HFF-Myc (cell line): ENCODE measurements at regions not wholly inside any gene's neighbourhood (a gene's known extent, or its start where the extent isn't known, plus 50 kb on each side); places are given as distances from the start of the nearest gene placed in this dataset.
"Not testable (repeated sequence)": the region's sequence is repeated elsewhere in the genome, so short reads cannot be mapped to it uniquely, and the experiment has no call there.

Experiments used
- DNase-seq: peaks from one replicate; pipeline ENCODE4 v3.0.0-alpha.2; 2011; ENCODE audit warnings: low read depth; ENCODE audit errors: extremely low read depth
- H3K4me3 ChIP-seq: replicated peaks from 2 replicates; pipeline ENCODE4 v1.5.1; 2011; ENCODE audit warnings: low read depth, mild to moderate bottlenecking, control low read depth, low read length
- TF ChIP-seq, protein P1 (sequence below): IDR thresholded peaks from 2 replicates; pipeline ENCODE4 v1.5.1; 2012; ENCODE audit warnings: mild to moderate bottlenecking, low read depth, low read length, control low read depth; ENCODE audit errors: missing control alignments

- TF ChIP-seq, protein P1, sequence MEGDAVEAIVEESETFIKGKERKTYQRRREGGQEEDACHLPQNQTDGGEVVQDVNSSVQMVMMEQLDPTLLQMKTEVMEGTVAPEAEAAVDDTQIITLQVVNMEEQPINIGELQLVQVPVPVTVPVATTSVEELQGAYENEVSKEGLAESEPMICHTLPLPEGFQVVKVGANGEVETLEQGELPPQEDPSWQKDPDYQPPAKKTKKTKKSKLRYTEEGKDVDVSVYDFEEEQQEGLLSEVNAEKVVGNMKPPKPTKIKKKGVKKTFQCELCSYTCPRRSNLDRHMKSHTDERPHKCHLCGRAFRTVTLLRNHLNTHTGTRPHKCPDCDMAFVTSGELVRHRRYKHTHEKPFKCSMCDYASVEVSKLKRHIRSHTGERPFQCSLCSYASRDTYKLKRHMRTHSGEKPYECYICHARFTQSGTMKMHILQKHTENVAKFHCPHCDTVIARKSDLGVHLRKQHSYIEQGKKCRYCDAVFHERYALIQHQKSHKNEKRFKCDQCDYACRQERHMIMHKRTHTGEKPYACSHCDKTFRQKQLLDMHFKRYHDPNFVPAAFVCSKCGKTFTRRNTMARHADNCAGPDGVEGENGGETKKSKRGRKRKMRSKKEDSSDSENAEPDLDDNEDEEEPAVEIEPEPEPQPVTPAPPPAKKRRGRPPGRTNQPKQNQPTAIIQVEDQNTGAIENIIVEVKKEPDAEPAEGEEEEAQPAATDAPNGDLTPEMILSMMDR: peak; percentile 79
- peak; percentile 40 for DNase-seq
- no peak overlapping the region for H3K4me3 ChIP-seq
Measured at GRCh38 chr10:30534465-30535144, 94.9 kb downstream of the LYZL2 start.

DNA sequence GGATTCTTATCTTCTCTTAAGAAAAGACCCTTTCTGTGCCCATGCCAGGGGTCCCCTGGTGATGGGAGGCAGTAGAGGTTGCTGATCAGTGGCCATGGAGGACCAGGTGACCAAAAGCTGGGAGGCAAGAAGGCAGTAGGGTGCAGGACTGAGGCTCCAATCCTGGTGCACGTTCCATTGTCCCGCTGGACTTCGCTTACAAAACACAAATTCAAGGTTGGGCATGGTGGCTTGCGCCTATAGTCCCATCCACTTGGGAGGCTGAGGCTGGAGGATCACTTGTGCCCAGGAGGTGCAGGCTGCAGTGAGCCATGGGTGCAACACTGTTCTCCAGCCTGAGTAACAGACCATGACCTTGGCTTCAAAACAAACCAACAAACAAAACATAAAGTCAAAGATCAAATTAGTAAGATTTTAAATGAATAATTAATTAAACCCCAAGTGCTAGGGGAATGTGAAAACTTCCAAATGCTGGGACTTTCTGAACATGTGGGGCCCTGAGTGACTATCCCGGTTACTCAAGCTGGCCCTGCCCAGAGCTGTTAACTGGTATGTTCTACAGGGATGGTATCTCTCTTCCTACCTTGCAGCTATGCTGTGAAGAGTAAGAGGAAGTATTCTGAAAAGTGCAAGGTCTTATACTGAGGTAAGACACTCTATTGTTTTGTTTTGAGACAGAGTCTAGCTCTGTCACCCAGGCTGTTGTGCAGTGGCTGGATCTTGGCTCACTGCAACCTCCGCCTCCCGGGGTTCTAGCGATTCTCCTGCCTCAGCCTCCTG is 97.6 kb downstream of the LYZL2 start:
- DNase-seq: no peak
- TF ChIP-seq, protein P1: no peak
- H3K4me3 ChIP-seq: no peak overlapping the region

- DNase-seq: no peak
- TF ChIP-seq, protein P1: no peak
- no peak overlapping the region for H3K4me3 ChIP-seq
Measured at GRCh38 chr10:30529373-30529998, 95.5 kb downstream of the MAP3K8 start.

- TF ChIP-seq, protein P1: no peak
- H3K4me3 ChIP-seq: no peak overlapping the region
- DNase-seq: no peak
Measured at GRCh38 chr10:30528429-30528786, 94.4 kb downstream of the MAP3K8 start.

DNA sequence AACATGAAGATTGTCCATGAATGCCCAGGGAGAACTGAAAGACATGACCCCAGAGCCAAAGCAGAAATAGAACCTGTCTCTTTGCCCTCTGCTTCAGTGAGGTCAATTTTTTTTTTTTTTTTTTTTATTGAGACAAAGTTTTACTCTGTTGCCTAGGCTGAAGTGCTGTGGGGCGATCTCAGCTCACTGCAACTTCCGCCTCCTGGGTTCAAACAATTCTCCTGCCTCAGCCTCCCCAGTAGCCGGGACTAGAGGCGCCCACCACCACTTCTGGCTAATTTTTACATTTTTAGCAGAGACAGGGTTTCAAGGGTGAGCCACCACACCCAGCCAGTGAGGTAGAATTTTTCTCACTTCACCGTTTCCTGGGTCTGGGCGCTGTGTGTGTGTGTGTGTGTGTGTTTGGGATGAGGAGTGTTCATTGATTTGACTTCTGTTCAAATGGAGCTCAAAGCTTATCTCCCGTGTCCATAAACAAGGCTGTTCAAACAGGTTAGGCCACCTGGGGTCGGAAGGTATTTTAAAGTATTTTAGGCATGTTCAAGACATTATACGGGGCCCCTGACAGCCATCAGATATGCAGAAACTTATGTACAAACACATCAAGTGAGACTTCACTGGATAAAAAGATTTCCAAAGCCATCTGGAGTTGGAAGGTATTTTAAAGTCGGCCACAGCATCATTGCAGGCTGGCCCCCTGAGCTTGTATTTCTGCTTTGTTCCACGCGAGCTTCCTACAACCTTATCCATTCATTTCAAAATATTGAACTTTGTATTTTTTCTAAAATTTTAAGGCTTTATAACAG is 93.8 kb downstream of the MAP3K8 start:
- DNase-seq: no peak
- H3K4me3 ChIP-seq: no peak overlapping the region
- TF ChIP-seq, protein P1: no peak

GRCh38 chr10:30522661-30523078 is 88.7 kb downstream of the MAP3K8 start:
- not testable (repeated sequence) for H3K4me3 ChIP-seq, DNase-seq
